NCI-H1417 (cell line): ENCODE measurements at regions not wholly inside any gene's neighbourhood (a gene's known extent, or its start where the extent isn't known, plus 50 kb on each side); places are given as distances from the start of the nearest gene placed in this dataset.
"Not testable (repeated sequence)": the region's sequence is repeated elsewhere in the genome, so short reads cannot be mapped to it uniquely, and the experiment has no call there.

Source experiments
- DNase-seq, 3 experiments: peaks; one replicate each; lab custom pipeline; 2025; lab: John Stamatoyannopoulos, UW

GRCh38 chr19:28386066-28386465 lies 826.9 kb downstream of the UQCRFS1 start:
- DNase-seq = no peak

- DNase-seq = no peak
These were observed 835.9 kb downstream of the UQCRFS1 start for GRCh38 chr19:28377077-28377476.

- no peak for DNase-seq
These were observed 838.0 kb downstream of the UQCRFS1 start for GRCh38 chr19:28374971-28375370.

- DNase-seq = no peak
These were observed 840.2 kb downstream of the UQCRFS1 start for GRCh38 chr19:28372576-28373247.

- no peak for DNase-seq
These were observed 845.8 kb downstream of the UQCRFS1 start for GRCh38 chr19:28367146-28367545.

GRCh38 chr19:28363254-28363653 lies 849.7 kb downstream of the UQCRFS1 start:
- DNase-seq = no peak

GRCh38 chr19:28359431-28360414 lies 853.2 kb downstream of the UQCRFS1 start:
- peak in 1 of 3 experiments; percentile 70 for DNase-seq

- no peak for DNase-seq
These were observed 854.3 kb downstream of the UQCRFS1 start for GRCh38 chr19:28358633-28359032.

GRCh38 chr19:28351761-28352160 lies 861.2 kb downstream of the UQCRFS1 start:
- no peak for DNase-seq

- not testable (repeated sequence) for DNase-seq
These were observed 861.6 kb downstream of the UQCRFS1 start for GRCh38 chr19:28351321-28351720.

- DNase-seq = no peak
These were observed 862.3 kb downstream of the UQCRFS1 start for GRCh38 chr19:28350673-28351072.

GRCh38 chr19:28350037-28350436 lies 862.9 kb downstream of the UQCRFS1 start:
- no peak for DNase-seq

- no peak for DNase-seq
These were observed 863.3 kb downstream of the UQCRFS1 start for GRCh38 chr19:28349604-28350003.

GRCh38 chr19:28345811-28346210 lies 867.1 kb downstream of the UQCRFS1 start:
- DNase-seq = no peak

- DNase-seq = no peak
These were observed 871.1 kb downstream of the UQCRFS1 start for GRCh38 chr19:28341810-28342350.

- DNase-seq = no peak
These were observed 878.5 kb downstream of the UQCRFS1 start for GRCh38 chr19:28334419-28334818.

GRCh38 chr19:28333909-28334308 lies 879.0 kb downstream of the UQCRFS1 start:
- no peak for DNase-seq

GRCh38 chr19:28332886-28333285 lies 880.1 kb downstream of the UQCRFS1 start:
- DNase-seq = no peak

- no peak for DNase-seq
These were observed 880.6 kb downstream of the UQCRFS1 start for GRCh38 chr19:28332351-28332750.

GRCh38 chr19:28331596-28331995 lies 881.4 kb downstream of the UQCRFS1 start:
- no peak for DNase-seq

GRCh38 chr19:28330831-28331230 lies 882.1 kb downstream of the UQCRFS1 start:
- DNase-seq = no peak

- DNase-seq = no peak
These were observed 883.5 kb downstream of the UQCRFS1 start for GRCh38 chr19:28329429-28329828.

- DNase-seq = no peak
These were observed 885.0 kb downstream of the UQCRFS1 start for GRCh38 chr19:28327905-28328304.
